HUDEP-2 (cell line): ENCODE measurements at regions not wholly inside any gene's neighbourhood (a gene's known extent, or its start where the extent isn't known, plus 50 kb on each side); places are given as distances from the start of the nearest gene placed in this dataset.

ENCODE experiments used
- DNase-seq, 76 experiments: peaks; one replicate each; lab custom pipeline; 2025; ENCODE audit not compliant: unreplicated experiment in 76 of 76; lab: John Stamatoyannopoulos, UW

GRCh38 chr2:149832324-149832723 is 244.7 kb upstream of the MMADHC start:
- DNase-seq: no peak

DNA sequence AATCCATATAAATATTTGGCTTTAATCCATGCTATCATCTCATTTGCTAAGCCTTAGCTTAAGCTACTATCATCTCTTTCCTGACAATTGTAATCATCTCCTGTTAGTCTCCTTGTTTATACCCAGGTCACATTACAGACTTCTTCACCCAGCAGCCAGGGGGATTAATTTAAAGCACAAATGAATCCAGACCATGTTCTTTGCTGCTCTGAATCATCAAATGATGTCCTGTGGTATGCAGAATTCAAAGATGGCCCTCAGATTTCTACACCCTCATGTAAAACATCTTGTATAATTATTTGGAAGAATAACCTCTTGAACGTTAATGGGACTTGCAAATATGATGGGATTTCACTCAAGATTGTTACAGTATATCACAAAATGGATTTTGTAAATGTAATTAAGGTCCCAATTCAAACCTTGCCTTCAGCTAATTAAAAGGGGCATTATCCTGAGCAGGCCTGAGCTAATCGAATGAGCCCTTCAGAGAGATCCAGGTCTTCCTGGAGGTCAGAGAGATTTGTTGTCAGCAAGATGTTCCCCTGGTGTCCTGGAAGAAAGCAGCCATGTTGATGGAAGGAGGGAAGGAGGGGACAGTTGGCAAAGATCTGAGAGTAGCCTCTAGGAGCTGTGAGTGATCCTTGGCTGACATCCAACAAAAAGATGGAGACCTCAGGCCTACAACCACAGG is 241.1 kb upstream of the MMADHC start:
- no peak for DNase-seq

DNA sequence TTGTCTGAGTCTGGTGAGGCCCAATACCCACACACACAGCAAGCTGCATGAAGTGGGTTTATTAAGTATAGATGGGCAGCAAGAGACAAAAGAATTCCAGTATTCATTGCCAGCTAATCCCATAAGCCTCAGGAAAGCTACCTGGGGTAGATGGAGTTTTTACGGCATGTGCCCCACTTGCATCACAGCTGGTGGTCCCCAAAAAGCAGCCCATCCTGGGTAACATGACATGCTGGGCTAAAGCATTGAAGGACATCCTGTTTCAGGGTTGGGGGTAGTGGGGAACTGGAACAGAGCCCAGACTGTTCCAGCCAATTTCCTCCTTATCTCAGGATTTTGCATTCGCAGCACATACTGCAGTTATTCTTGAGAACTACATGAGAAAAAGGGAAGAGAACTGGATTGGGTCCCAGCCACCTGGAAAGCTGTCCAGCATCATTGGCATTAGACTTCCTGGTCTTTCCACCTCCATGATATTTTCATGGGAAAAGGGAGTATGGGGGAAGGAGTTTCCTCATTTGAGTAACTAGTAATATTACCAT is 240.1 kb upstream of the MMADHC start:
- DNase-seq: no peak

GRCh38 chr2:149826471-149827125 is 239.0 kb upstream of the MMADHC start:
- no peak for DNase-seq

DNA sequence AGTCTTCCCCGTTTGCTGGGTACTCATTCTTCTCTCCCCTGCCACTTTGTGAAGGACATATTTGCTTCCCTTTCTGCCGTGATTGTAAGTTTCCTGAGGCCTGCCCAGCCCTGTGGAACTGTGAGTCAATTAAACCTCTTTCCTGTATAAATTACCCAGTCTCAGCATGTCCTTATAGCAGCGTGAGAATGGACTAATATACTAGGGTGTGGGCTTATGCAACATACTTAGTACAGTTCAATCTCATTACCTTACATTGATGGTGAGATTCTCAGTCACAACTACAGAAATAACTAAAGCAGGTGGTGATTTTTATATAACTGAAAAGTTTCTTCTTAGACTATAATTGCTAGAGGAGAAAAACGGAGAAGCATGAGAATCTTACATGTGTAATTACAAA is 237.9 kb upstream of the MMADHC start:
- no peak for DNase-seq

GRCh38 chr2:149824136-149824535 is 236.6 kb upstream of the MMADHC start:
- DNase-seq: no peak

DNA sequence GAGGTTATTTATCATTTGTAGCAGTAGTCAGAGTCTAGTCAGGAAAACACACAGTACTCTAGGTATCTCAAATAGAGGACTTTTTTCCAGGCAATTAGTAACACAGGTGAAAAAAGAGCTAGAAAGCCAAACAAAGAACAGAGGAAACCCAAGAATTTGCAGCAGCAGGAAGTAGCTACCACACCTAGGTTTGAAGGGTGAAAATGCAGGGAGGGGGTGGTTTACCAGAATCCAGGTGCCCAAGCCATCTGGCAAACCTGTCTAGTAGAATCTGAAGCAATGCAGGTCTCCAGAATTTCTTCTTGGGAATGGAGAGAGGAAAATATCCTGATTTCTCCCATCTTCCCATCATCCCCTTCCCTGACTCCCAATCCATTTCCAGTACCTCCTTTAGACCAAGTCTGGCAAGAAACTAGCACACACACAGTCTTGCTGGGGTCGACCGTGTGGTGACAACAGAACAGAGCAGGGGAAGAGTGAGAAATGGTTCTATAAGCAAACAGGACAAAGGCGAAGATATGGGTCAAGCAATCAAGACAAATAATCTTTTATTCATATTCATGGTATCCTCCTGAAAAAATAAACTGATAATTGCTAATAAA is 231.9 kb upstream of the MMADHC start:
- no peak for DNase-seq

DNA sequence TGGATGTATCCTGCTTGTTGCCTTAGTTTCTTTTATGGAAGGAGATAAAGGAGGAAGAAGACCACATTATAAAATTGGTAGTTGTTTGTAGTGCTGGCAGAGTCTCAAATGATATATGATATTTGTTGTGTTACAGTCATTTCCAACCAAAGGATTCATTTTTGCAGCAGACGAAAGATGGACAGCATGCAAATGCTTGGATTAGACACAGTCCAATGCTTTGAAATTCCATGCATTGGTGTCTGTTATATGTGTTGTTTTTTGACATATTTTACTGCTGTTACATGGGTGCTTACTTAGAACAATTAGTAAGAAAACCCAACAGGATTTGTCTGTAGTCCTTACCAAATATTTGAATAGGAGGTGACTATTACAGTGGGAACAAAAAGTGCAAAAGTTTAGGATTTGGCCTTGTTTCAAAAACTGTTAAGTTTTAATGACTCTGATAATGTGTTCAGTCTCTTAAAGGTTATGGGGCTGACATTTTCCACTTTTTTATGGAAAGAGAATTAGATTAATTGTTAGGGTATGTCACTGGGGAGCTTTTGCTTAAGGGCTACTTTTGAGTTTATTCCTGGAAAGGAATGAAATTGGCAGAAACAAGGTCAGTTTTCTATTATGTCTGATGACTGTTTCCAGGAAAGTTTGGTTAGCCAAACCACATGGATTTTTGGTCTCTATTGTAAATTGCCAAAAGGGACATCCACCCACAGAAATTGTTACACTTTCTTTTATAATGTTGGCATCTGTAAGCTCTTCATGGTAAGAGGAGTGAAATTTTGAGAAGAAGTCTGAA is 229.4 kb upstream of the MMADHC start:
- DNase-seq: no peak

DNA sequence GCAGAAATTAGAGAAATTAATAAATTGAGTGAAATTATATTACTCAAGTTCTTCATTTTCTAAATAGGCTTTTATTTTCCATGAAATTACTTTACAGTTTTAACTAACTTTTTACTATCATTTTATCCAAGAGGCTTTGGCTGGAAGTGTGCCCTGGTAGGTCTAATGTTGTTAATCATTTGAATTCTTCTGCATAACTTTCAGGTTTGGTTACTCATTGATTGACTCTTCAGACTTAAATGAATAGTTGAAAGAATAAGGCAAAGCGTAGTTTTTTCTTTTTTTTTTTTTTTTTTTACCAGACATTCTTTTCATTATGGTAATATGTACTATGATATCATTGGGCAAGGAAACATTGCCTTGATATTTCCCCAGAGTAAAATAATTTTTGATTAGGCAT is 228.4 kb upstream of the MMADHC start:
- no peak for DNase-seq

DNA sequence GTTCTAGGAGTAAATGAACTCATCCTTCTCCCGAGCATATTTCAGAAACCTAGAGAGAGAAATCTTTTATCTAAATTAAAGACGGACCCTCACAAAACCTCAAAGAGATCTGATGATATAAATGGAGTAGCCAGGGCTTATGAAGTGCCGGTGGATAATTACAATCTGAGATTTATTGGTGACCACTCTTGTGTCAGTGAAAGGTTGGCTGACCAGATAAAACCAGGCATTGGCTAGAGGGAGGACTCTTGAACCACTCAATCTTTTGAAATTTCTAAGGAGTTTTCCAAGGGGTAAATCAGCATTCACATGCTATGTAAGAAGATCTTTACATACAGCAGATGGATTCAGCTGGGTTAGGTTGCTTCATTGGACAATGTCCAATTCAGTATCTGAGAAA is 227.3 kb upstream of the MMADHC start:
- DNase-seq: no peak

DNA sequence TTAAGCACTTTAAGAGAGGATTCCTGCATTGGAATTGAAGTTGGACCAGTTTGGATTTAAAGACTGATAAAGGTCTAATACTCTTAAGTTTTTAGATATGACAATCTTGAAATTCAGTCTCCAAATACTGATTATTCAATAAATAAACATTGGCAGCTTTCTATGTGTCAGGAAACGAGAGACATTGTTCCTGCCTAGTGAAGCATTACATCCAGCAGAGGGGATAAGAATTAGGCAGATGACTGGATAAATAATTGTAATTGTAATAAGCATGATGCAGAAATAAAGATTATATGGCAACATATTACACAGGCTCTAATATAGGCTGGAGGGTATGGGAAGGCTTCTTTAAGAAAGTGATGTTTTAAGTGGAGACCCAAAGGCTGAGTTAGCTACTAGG is 226.5 kb upstream of the MMADHC start:
- DNase-seq: no peak

DNA sequence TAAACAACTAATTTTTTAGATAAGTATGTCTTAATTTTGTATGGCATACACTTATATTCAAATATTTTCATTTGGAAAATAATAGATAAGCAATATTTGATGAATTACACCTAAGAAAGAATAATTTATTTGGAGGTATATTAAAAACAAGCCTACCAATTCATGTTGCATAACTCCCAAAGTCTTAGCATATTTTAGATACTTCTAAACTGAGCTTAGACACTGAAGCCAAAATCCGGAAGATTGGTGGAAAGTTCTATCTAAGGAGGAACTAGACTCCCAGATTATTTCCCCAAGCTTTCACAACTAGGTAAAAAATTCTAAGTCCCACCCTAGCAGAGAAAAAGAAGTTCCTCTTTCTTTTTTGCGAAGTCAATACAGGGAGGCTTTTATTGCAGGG is 221.0 kb upstream of the MMADHC start:
- no peak for DNase-seq

- DNase-seq: no peak
Observed at GRCh38 chr2:149806651-149807050, 219.1 kb upstream of the MMADHC start.

- no peak for DNase-seq
Observed at GRCh38 chr2:149800624-149801542, 213.3 kb upstream of the MMADHC start.

- peak in 2 of 76 experiments; percentile 1 to 2 for DNase-seq
Observed at GRCh38 chr2:149799013-149799705, 211.6 kb upstream of the MMADHC start.

DNA sequence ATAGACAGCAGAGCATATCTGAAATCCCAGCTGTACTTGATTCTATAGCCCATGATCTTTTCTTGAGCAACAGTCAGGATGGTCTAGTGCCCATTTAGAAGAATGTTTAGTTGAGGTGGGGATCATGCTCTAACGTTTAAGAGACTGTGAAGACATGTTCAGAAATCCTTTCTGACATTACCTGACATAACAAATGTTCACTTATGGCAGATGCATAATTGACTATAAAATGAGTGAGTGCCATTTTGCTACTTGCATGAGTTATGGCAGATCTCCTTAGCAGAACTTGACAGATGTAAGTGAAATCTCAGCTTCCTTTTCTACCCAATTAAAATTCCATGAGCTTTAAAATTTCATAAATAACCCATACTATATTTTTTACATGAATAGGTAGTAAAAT is 209.5 kb upstream of the MMADHC start:
- no peak for DNase-seq

DNA sequence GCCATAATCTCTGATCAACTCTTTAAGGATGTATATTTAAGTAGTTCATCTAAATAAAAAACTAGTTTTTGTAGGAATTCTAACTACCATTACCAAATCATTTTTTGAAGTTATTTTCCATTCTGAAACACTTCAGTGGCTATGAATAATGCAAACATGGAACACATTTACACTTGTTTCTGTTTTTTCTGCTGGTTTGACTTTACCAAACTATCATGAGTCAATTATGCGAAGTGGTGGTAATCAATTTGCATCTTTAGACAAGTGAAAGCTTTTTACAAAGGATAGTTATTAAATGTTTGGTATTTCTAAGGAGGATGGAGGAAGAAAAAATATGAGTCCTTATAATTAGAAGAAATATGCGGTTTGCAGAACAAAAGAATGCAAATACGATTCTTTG is 202.0 kb upstream of the MMADHC start:
- DNase-seq: no peak

- peak in 1 of 76 experiments; percentile 2 for DNase-seq
Observed at GRCh38 chr2:149787206-149787605, 199.6 kb upstream of the MMADHC start.

DNA sequence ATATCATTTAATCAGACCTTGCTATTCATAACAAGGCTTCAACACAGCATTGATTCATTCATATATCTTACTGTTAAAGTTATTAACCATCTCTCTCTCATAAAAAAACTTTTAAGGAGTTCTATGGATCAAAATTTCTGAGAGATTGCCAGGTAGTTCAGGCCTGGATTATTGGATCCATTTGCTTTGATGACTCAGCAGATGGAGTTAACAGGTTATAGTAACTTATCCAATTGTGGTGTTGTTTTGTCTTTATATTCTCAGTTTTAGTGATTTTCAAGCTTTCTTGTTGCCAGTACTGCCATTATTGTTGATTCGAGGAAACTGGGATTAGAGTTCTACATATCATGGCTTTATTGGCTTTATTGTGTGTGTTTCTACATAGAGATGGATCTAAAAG is 195.7 kb upstream of the MMADHC start:
- no peak for DNase-seq

GRCh38 chr2:149782572-149782971 is 195.0 kb upstream of the MMADHC start:
- DNase-seq: no peak
